ENCODE measurements at regions not wholly inside any gene's neighbourhood (a gene's known extent, or its start where the extent isn't known, plus 50 kb on each side); places are given as distances from the start of the nearest gene placed in this dataset.

DNA sequence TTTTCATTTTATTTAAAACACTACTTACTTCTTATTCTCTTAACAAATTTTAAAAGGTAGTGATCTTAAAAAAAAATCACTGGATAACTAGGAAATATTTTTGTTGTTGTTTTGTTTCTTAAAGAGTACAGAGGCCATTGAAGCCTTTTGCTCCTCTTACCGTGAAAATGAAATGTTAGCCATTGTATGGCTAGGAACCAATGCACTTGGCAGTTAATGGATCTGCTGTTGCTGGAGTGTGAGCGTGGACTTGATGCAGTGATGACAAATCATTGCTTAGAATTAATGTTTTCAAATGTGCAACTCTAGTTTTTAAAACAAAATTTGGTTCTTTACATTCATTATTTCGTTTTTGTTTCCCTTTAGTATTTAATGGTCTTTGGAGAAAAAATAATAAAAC lies 162.3 kb downstream of the HAUS1 start:
- no peak for DNase-seq (ENCODE audit: low read depth in 3 of 3)

DNA sequence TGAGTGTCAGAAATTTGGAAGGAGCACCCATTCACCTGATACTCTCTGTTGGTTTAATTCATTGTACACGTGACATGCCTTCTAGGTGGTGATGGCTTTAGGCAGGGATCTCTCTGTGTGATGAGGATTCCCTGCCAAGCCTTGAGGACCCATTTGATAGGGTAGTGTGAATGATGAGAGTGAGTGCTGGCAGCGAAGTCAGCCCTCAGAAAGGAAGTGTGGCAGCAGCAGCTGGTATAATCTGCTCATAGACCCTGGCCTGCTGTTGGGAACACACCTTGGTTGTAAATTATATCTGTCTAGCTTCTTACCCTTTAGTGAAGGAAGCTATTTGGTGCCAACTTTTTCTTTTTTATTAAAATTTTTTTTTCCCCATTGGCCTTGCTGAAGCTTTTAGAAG lies 164.5 kb downstream of the HAUS1 start:
- DNase-seq (ENCODE audit: low read depth in 3 of 3): no peak

DNA sequence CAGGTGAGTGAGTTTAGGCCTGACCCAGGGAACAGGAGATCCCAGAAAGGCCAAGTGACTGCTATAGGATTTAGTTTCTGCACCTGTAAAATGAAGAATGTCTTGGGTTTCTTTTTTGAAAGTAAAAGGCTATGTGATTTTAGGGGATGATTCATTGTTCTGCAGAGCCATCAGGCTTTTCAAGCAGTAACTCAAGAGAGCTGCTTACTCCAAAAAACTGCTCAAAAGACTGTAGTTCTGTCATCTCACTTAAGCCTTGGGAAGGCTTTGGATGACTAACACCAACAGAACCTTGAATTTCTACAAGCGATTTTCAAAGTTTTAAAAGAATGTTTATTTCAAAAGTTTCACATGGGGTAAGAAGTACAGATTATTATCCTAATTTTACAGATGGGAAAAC lies 165.1 kb downstream of the HAUS1 start:
- DNase-seq (ENCODE audit: low read depth in 3 of 3): no peak

DNA sequence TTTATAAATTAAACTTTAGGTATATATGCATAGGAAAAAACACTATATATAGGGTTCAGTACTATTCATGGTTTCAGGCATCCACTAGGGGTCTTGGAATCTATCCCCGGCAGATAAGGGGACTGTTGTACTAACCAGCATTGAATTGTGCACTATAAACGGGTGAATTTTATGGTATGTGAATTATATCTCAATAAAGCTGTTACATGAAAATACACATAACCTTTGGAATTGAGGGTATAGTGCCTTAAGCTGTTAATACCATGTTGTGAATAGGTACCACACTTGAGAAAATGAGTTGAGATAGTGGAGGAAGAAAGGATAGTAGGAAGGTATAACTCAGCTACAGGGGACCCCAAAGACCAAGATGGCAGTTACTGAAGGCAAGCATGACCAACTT lies 167.3 kb downstream of the HAUS1 start:
- DNase-seq (ENCODE audit: low read depth in 3 of 3): no peak

DNA sequence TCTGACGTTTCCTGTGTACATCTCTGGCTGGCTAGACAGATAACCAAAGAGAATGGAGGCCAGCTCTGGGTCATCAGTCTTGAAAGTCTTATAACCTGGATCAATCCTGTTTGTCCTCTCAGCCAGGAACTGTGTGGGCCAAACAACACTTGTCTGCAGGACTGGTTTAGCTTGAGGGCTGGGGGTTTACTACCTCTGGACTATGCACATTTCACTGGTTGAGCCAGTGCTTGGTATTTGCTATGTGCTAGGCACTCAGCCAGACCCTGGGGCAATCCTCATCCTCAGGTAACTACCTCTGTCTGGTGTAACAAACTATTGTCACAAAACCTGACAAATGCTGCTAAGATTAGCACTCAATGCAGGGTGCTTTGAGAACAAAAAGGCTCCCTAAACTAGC lies 169.7 kb downstream of the HAUS1 start:
- DNase-seq (ENCODE audit: low read depth in 3 of 3): no peak

DNA sequence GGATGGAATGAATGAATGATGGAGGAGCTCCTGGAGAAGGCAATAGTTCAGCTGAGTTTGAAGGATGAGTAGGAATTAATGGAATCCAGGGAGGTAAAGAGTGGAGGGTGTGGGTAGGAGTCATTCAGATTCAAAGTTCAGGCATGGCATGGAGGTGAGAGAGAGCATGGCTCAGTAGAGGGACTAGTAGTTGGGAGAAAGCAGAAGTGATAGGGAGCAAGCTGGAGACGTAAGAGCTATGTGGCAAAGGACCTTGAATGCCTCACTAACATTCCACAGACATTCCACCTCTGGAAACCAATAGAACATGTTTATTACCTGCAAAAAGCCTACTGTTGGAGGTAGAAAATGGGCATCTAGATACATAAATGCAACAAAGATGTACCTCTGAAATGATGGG lies 170.1 kb downstream of the HAUS1 start:
- no peak for DNase-seq (ENCODE audit: low read depth in 3 of 3)

DNA sequence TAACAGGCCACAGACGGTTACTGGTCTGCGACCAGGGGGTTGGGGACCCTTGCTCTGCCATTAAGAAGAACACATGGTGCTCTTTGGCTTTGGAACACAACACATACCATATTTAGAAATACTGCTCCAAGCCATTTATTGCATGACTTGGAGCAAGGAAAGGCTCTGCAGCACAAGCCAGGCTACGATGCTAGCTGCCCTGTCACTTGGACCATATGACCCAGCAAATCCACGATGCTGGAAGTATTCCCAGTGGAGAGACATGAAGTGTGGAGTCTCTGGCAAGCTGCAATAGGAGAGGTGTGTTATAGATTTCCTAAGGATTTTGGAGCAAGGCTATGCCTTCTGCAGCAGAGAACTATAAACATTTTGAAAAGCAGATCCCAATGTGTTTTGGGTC lies 171.2 kb downstream of the HAUS1 start:
- DNase-seq (ENCODE audit: low read depth in 3 of 3): no peak

DNA sequence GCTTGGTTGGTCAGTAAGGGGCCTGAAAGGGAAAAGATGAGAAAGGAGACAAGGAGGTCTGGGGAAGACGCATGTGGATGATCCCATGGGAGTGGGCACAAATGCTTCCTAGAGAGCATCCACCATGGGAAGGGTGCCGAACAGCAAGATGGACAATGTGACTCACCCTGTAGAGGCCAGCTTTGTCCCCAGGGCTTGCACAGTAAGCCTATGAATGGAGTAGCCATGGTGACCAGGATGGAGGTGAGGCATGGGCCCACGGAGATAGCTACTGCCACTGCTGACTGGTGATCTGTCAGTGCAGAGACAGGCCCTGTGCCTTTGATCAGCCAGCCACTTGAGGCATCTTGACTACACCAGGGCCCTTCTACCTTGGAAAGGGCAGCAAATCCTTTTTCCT lies 172.6 kb downstream of the HAUS1 start:
- DNase-seq (ENCODE audit: low read depth in 3 of 3): no peak

DNA sequence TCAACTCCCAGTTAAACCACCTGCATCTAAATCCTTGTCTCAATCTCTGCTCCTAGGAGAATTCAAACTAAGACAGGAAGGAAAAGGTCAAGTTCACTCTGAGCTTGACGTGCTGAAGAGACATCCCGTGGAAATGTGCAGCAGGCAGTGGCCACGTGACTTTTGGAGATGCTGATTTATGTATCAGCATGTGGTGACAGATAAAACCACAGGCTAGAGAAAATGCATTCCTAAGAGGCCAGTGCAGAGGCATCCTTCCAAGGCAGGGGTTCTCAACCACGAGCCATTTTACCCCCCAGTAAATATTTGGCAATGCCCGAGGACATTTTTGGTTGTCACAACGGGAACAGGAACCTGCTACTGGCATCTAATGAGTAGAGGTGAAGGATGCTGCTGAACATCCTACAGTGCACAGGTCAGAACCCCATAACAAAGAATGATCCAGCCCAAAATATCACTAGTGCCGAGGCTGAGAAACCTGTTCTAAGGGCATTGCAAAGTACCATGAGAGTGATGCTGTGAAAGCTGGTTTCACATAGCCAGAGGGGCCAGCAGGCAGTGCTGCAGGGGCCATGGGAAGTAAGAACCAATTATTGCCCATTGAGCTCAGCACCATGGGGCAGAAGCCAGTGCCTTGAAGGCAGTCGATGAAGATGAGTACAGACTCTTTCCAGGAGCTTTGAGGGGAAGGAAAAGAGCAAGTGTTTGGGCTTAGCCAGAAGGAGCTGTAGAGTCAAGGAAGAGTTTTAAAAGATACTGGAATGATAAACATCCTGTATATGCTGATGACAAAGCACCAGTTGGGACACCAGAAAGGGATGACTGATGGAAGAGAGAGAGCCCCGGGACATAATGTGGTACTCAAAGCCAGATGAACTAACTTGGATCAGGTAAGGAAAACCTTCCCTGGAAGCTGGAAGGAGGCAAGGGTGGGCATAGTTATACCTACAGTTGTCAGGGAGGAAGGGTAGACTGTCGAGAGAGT lies 174.6 kb downstream of the HAUS1 start:
- DNase-seq (ENCODE audit: low read depth in 3 of 3): no peak

DNA sequence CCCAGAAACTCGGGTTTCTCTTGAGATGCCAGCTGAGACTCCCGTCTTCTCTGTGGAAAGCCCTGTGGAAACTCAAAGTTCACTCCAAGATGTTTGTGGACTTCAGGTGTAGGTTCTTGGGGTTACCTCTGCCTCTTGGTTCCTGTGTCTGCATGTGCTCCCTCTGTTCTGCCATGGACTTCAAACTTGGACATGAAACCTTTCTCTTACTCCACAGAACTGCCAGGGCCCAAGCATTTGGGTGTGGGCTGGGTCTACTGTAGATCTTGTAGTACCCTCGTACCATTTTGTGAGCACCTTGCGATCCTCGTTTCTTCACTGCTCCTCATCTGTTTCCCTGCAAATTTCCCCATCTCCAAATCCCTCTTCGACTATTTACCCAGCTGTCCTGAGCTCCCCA lies 175.5 kb downstream of the HAUS1 start:
- DNase-seq (ENCODE audit: low read depth in 3 of 3): no peak

DNA sequence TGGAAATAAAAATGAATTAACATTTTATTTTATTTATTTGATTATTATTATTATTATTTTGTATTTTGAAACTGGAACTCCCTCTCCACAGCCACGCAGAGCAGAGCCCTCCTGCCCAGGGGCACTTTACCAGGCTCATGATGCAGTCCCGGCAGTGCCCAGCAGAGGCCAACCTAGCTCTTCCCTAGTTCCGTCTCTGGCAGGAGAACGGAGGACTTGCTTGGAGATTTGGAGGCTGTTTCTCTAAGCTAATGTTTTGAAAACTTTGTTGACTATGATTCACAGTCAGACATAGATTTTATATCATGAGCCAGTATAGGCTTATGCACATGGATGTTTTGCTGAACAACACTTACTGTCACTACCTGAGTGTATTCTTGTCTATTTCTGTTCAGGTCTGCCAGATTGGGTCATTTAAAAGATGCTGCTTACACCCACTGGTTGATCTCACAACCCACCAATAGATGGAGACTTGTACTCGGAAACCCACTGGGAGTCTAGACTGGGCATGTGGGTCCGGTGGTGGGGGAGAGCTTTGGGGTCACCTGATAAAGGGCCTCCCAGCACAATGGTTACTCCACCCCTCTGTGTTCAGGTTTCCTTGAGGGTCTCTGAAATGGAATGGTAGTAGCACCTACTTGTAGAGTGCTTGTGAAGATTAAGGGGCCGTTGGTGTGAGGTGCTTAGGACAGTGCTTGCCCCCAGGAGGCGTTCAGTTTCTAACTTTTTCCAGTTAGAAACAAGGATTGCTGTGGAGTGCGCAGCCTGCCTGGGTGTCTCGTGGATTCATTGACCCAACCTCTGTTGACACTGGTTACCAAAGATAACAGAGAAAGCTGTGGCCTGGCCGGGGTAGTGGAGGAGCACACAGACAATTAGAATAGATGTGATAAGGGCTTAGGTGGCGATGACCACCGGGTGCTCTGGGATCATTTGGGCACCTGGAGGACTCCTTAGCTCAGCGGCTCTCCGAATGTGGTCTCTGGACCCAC lies 177.3 kb downstream of the HAUS1 start:
- DNase-seq (ENCODE audit: low read depth in 3 of 3): peak; percentile 31 to 45 (median 34)

DNA sequence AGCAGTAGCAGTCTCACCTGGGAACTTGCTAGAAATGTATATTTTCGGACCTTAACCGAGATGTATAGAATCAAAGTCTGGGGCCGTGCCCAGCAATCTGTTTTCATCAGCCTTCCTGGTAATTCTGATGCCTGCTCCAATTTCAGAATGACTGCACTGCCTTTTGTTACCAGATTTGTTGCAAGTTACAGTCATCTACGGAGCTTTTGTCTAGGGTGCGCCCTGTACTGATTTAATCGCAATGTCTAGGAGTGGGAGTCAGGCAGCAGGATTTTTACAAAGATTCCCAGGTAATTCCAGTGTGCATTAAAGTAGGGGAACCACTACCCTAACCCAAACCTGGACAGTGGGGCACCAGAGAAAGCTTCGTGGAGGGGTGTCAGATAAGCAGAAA lies 178.0 kb downstream of the HAUS1 start:
- DNase-seq (ENCODE audit: low read depth in 3 of 3): no peak

DNA sequence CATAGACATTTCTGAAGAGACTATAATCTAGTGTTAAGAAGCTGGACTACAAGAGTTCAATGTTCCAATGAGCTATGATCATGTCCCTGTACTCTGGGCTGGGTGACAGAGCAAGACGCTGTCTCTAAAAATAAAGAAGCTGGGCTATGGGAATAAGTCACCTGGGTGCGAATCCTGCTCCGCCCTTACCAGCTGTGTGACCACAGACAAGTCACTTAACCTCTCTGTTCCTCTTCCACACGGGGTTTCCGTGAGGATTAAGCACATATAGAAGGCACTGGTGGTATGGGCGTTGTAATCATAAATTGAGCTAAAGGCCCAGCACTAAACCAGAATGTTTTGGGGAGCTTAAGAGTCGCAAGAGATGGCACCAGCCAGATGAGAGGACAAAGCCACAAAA lies 178.5 kb downstream of the HAUS1 start:
- no peak for DNase-seq (ENCODE audit: low read depth in 3 of 3)

DNA sequence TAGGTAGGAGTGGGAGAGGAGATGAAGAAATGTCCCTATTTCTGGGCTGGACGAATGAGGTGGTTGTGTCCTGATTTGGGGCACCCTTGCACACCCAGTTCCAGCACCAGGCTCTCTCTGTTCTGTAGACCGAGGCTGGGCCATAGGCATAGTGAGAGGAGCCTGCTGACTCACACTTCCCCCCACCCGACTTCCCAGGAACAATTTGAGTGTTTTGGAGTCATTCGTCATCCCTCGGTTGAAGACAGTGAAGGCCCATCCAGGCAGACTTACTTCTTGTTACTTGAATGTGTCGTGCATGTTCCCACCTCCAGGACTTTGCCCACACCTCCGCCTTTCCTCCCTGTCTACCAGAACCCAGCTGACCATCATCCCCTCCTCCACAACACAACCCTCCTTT lies 179.1 kb downstream of the HAUS1 start:
- DNase-seq (ENCODE audit: low read depth in 3 of 3): no peak

DNA sequence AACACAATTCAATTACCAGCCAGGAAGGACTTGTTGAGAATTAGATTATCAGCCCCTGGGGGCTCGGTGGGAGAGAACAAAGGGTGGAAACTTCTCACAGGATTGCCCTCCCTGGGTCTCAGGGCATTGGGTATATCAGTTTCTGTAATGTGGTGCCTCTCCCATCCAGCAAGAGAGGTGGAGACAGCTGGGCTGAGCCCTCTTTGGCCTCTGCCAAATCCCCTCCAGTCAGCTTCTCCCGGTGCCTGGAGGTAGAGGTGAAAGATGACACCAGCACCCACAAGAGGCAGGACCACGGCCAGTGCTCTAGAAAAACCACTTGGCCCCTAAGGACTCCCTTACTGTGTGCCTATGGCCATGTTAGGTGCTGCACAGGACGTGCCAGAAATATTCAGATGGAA lies 179.7 kb downstream of the HAUS1 start:
- DNase-seq (ENCODE audit: low read depth in 3 of 3): no peak

DNA sequence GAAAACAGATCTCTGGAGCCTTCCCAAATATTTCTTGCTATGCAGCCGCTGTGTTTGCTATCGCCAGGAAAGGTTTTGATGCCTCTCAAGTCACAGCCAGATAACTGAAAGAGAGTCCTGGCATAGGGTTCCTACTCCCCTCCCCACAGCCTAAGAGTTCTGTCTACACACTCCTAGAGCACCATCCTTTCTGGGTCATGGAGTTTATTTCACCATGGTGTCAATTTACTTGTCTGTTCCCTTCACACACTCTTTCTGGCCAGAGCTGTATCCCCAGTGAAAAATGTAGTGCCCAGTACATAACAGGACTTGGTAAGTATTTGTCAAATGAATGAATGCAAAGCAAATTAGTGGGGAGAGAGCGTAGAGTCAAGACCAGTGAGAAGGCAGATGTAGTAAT lies 185.3 kb downstream of the HAUS1 start:
- DNase-seq (ENCODE audit: low read depth in 3 of 3): no peak

DNA sequence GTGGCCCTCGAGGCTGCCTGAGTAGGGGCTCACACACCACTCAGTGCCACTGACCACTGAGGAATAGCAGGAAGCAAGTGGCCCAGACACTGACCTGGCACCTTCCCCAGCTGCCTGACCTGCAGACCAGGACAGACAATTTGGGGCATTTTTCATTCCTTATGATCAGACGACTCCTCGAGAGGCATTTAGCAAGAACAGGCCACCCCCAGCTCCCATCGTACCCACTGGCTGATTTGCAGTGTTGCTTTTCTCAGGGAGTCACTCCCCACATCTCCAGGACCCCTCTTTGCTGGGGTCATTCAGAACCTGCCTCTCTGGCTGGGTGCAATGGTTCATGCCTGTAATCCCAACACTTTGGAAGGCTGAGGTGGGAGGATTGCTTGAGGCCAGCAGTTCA lies 185.7 kb downstream of the HAUS1 start:
- DNase-seq (ENCODE audit: low read depth in 3 of 3): no peak

DNA sequence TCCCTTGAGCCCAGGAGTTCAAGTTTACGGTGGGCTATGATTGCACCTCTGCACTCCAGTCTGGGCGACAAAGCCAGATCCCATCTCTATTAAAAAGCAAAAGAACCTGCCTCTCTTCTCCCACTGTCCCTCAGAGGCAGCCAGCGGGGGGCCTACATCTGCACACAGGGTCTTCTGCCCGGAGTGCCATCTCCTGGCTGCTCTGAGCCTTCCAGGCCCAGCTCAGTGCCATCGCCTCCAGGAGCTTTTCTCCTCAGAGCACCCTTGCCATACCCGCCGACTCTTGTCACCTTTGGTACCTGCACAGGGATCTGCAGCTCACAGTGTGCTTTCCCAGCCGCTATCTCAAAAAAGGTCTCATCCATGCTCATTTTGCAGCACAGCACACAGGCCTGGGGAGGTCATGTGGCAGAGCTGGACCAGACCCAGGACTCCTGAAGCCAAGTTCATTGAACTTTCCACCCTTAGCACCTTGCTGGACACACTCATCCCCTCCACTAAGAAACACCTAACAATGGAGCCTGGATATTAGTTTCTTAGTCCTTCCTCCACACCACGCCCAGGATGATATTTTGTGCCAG lies 186.3 kb downstream of the HAUS1 start:
- no peak for DNase-seq (ENCODE audit: low read depth in 3 of 3)

DNA sequence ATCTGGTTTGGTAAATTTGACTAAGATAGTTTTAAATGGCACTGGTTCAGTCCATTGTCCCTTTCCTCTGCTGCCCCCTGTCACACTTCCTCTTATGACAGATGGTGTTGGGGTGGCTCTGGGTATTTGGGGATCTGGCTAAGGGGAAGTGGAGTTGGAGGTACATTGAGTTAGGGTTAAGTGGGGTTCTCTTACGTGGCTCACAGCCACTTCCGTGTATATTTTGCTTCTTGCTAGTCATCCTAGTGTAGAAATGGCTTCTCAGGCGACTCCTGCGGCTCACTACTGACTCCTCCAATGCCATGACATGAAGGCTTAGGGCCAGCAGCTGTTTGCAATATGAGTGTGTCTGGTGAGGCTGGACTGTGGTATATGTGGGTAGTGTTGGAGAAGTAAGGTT lies 187.0 kb downstream of the HAUS1 start:
- no peak for DNase-seq (ENCODE audit: low read depth in 3 of 3)

DNA sequence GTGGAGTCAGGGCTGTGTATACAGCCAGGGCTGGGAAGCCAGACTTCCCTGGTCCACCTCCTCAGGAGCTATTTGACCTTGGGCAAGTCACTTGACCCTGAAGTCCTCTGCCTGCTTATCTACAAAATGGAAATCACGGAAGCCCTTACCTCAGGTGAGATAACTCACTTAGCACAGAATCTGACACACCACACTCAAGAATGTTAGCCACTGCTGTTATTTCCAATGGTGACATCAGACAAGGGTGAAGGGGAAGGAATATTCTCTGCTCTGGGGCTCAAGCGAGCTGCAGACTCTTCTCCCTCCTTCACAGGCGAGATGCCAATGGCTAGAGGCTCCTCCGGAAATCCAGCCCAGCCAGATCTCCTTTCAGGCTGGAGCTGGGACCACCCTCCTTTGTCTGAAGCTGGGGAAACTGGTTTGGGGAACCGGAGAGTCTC lies 189.6 kb downstream of the HAUS1 start:
- no peak for DNase-seq (ENCODE audit: low read depth in 3 of 3)

DNA sequence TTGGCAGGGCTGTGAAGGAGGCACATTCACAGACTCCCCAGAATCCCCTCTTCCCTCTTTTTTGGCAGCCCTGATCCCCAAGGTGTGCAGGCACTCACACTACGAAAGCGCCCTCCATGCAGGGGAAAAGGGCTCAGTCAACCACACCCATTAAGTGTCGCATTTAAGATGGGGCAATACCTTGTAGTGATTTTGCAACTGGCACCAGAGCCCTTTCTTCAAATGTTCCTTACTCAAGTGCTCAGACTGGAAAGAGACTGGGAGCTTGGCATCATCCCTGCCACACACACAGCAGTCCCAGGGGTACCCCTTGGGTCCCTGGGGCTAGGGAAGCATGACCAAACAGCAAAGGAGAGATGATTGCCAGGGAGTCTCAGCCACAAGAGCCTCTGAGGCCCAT lies 190.1 kb downstream of the HAUS1 start:
- DNase-seq (ENCODE audit: low read depth in 3 of 3): no peak

DNA sequence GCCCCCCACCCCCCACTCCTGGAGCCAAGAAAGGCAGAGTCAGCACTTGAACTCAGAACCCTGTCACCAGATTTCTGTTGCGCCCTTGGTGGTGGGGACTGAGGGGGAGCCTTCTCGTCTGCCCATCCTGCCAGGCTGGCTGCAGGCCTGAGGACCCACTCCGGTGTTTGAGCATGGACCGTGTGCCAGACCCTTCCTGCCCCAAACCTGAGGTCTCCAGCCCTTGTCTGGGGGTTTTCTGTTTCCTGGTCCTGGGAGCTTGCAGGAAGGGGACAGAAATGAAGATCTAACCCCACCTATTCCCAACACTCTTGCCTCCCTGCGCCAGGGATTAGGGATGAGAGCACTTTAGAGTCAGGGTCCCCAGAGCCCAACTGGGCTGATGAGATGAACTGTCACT lies 190.6 kb downstream of the HAUS1 start:
- DNase-seq (ENCODE audit: low read depth in 3 of 3): no peak
